ENCODE measurements at regions not wholly inside any gene's neighbourhood (a gene's known extent, or its start where the extent isn't known, plus 50 kb on each side); places are given as distances from the start of the nearest gene placed in this dataset.

DNA sequence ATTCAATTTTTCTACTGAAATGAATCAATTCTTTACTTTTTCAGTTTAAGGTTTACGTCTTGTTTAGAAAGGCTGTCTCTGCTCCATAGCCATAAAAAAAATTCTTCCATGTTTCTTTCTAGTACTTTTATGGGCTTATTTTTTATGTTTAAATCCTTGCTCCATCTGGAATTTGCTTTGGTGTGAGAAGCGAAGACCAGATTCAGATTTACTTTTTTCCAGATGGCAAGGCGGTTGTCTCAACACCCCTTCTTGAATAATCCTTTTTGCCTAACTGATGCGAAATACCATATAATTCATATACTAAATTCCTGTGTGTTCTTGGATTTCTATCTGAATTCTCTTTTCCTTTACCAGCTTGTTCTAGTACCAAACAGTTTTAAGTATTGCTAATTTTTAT, 101.5 kb downstream of the C1orf94 start:
- TF ChIP-seq POLR2AphosphoS5 (IDR thresholded peaks at IDR 0.05; ENCODE audit: low read depth, low read length) (no peak), SIN3A (IDR thresholded peaks at IDR 0.05; ENCODE audit: borderline replicate concordance, insufficient read depth, low read length) (no peak), TAF1 (IDR thresholded peaks at IDR 0.05; ENCODE audit: borderline replicate concordance, insufficient read depth, low read length) (no peak)
- TF ChIP-seq, protein P1, sequence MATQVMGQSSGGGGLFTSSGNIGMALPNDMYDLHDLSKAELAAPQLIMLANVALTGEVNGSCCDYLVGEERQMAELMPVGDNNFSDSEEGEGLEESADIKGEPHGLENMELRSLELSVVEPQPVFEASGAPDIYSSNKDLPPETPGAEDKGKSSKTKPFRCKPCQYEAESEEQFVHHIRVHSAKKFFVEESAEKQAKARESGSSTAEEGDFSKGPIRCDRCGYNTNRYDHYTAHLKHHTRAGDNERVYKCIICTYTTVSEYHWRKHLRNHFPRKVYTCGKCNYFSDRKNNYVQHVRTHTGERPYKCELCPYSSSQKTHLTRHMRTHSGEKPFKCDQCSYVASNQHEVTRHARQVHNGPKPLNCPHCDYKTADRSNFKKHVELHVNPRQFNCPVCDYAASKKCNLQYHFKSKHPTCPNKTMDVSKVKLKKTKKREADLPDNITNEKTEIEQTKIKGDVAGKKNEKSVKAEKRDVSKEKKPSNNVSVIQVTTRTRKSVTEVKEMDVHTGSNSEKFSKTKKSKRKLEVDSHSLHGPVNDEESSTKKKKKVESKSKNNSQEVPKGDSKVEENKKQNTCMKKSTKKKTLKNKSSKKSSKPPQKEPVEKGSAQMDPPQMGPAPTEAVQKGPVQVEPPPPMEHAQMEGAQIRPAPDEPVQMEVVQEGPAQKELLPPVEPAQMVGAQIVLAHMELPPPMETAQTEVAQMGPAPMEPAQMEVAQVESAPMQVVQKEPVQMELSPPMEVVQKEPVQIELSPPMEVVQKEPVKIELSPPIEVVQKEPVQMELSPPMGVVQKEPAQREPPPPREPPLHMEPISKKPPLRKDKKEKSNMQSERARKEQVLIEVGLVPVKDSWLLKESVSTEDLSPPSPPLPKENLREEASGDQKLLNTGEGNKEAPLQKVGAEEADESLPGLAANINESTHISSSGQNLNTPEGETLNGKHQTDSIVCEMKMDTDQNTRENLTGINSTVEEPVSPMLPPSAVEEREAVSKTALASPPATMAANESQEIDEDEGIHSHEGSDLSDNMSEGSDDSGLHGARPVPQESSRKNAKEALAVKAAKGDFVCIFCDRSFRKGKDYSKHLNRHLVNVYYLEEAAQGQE (IDR thresholded peaks at IDR 0.05; ENCODE audit: insufficient read depth in 1 of 2, low read depth in 2 of 2, low read length in 2 of 2) = no peak

All from PFSK-1 (cell line).